ENCODE measurements at regions not wholly inside any gene's neighbourhood (a gene's known extent, or its start where the extent isn't known, plus 50 kb on each side); places are given as distances from the start of the nearest gene placed in this dataset.

DNA sequence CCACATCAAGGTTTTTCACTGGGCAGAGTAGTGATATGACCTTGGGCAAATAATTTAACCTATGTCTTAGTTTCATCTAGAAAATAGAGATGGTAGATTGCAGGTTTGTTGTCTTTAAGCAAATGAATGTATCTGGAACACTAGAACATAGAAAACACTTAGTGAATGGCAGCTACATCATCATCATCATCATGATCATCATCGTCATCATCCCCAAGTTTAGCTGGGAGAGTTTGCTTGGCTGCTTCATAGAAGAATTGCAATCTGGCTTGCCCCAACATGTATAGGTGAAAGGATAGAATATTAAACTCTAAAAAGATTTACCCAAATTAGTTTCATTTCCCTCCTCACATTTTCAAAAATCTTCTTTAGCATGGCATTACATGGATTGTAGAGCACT is 91.3 kb upstream of the TMEM260 start:
- TF ChIP-seq, protein P1, sequence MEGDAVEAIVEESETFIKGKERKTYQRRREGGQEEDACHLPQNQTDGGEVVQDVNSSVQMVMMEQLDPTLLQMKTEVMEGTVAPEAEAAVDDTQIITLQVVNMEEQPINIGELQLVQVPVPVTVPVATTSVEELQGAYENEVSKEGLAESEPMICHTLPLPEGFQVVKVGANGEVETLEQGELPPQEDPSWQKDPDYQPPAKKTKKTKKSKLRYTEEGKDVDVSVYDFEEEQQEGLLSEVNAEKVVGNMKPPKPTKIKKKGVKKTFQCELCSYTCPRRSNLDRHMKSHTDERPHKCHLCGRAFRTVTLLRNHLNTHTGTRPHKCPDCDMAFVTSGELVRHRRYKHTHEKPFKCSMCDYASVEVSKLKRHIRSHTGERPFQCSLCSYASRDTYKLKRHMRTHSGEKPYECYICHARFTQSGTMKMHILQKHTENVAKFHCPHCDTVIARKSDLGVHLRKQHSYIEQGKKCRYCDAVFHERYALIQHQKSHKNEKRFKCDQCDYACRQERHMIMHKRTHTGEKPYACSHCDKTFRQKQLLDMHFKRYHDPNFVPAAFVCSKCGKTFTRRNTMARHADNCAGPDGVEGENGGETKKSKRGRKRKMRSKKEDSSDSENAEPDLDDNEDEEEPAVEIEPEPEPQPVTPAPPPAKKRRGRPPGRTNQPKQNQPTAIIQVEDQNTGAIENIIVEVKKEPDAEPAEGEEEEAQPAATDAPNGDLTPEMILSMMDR (IDR thresholded peaks at IDR 0.05; ENCODE audit: borderline replicate concordance, extremely low read depth, low read length, poor library complexity, severe bottlenecking), result no peak
- TF ChIP-seq EZH2 (IDR thresholded peaks at IDR 0.05; ENCODE audit: borderline replicate concordance, low read depth, low read length, severe bottlenecking), result no peak

All from DND-41 (cell line).